Activated T-helper 2 cell treated with anti-CD3 and anti-CD28 coated beads, Interferon-gamma antibody, Interleukin-2, Interleukin-4, amounts not matched to agents 10 μg/mL and 5 μg/mL and 100 μg/mL, durations not matched to agents 14 hours and 24 hours and 36 hours (primary cell): ENCODE measurements at regions not wholly inside any gene's neighbourhood (a gene's known extent, or its start where the extent isn't known, plus 50 kb on each side); places are given as distances from the start of the nearest gene placed in this dataset.

ENCODE experiments used
- DNase-seq: peaks from one replicate; pipeline ENCODE4 v3.0.0; 2021; ENCODE audit warnings: low spot score
- H3K27ac Mint-ChIP-seq: one replicate; pipeline ENCODE4 v1.8.0; 2021; ENCODE audit warnings: mixed read lengths
- H3K27me3 Mint-ChIP-seq: one replicate; pipeline ENCODE4 v1.8.0; 2021; ENCODE audit warnings: low read depth, mixed read lengths
- H3K36me3 Mint-ChIP-seq: one replicate; pipeline ENCODE4 v1.8.0; 2021; ENCODE audit warnings: low read depth, mixed read lengths
- H3K4me1 Mint-ChIP-seq: one replicate; pipeline ENCODE4 v1.8.0; 2021; ENCODE audit warnings: low read depth, mixed read lengths
- H3K4me3 Mint-ChIP-seq: one replicate; pipeline ENCODE4 v1.8.0; 2021; ENCODE audit warnings: low read depth, mild to moderate bottlenecking, moderate library complexity, mixed read lengths
- H3K9me3 Mint-ChIP-seq: one replicate; pipeline ENCODE4 v1.8.0; 2021; ENCODE audit warnings: mixed read lengths
- intact Hi-C: fragments of 100-400 bp; cut with micrococcal nuclease; formaldehyde crosslinking; loops from one replicate; pipeline ENCODE4 v1.15.1; 2023

DNA sequence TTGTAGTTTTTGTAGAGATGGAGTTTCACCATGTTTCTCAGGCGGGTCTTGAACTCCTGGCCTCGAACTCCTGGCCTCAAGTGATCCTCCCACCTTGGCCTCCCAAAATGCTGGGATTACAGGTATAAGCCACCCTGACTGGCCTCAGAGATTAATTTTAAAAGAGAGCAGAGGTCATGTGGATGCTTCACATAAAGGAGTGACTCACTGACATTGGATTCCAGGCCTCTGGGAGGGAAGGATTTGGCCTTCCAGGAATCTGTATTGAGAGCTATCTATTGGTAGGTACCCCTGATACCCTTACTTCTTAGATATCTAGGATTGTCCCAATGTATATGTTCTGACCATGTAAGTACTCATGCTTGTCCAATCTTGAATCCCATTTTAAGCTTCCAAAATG is 138.4 kb downstream of the FAM161A start:
- Mint-ChIP-seq H3K4me3 (no peak overlapping the region), H3K27me3 (peaks cover 2% of the 10 kb centered on the region), H3K36me3 (no peaks in the 10 kb centered on the region), H3K4me1 (no peaks in the 10 kb centered on the region), H3K27ac (no peak overlapping the region), H3K9me3 (no peaks in the 10 kb centered on the region)
- intact Hi-C loops = no loop called here
- DNase-seq = no peak

DNA sequence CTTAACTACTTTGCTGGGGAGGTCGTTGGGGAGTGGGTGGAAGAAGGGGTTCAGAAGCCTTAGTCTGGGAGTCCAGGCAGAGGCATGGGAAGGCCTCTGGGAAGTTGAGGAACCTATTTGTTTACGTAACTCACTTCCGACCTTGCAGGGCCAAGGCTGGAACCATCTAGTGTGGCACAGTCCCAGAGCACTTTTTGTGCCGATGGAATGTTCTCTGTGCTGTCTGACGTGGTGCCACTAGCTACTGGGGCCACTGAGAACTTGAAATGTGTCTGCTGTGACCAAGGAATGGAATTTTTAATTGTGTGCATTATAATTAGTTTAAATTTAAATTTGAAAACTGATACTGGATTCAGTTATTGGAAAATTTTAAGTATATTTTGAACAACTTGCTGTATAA is 139.7 kb downstream of the FAM161A start:
- no peaks in the 10 kb centered on the region for H3K36me3 Mint-ChIP-seq
- no peaks in the 10 kb centered on the region for H3K9me3 Mint-ChIP-seq
- no peak overlapping the region for H3K27ac Mint-ChIP-seq
- H3K4me1 Mint-ChIP-seq = no peaks in the 10 kb centered on the region
- peaks cover 3% of the 10 kb centered on the region for H3K27me3 Mint-ChIP-seq
- no peak overlapping the region for H3K4me3 Mint-ChIP-seq
- intact Hi-C loops = no loop called here
- no peak for DNase-seq

DNA sequence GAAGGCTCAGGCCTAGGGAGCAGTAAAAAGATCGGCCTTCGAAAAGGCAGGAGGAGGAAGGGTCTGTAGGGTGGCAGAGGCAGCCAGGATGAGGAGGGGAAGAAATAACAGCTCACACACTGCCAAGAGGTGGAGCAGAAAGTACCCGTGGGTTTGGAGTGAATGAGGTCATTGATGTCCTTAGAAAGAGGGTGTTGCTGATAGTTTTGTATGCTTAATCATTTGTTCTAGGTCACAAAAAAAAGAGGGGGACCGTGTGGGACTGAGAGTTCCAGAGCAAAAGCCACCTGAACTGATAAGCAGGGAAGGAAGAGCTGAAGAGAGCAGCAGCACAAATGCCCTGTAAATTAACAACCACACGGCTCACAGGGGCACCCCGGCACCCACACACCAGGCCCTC is 140.4 kb downstream of the FAM161A start:
- H3K9me3 Mint-ChIP-seq = no peaks in the 10 kb centered on the region
- H3K27ac Mint-ChIP-seq = no peak overlapping the region
- peaks cover 1% of the 10 kb centered on the region for H3K4me1 Mint-ChIP-seq
- DNase-seq = no peak
- H3K36me3 Mint-ChIP-seq = no peaks in the 10 kb centered on the region
- intact Hi-C loops = no loop called here
- no peak overlapping the region for H3K4me3 Mint-ChIP-seq
- H3K27me3 Mint-ChIP-seq = peaks cover 3% of the 10 kb centered on the region

DNA sequence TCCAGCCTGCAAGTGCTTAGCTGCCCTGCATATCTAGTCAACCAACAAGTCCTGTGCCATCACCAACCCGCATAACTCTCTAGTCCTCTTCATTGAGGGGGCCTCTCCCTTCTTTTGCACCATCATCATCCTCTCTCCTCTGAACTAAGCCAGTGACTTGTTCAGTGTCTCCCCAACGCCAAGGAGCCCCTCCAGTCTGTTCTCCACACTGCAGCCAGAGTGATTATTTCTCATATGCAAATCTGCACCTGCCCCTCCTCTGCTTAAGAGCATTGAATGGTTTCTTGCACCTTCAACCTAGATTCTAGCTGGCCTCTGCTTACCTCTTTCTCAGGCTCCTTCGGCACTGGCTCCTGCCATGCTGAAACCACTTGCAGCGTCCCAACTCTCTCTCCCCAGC is 141.8 kb downstream of the FAM161A start:
- H3K36me3 Mint-ChIP-seq = no peaks in the 10 kb centered on the region
- H3K4me1 Mint-ChIP-seq = peaks cover 8% of the 10 kb centered on the region
- H3K4me3 Mint-ChIP-seq = no peak overlapping the region
- H3K27ac Mint-ChIP-seq = no peak overlapping the region
- H3K27me3 Mint-ChIP-seq = peaks cover 3% of the 10 kb centered on the region
- DNase-seq = no peak
- H3K9me3 Mint-ChIP-seq = no peaks in the 10 kb centered on the region
- intact Hi-C loops = no loop called here

DNA sequence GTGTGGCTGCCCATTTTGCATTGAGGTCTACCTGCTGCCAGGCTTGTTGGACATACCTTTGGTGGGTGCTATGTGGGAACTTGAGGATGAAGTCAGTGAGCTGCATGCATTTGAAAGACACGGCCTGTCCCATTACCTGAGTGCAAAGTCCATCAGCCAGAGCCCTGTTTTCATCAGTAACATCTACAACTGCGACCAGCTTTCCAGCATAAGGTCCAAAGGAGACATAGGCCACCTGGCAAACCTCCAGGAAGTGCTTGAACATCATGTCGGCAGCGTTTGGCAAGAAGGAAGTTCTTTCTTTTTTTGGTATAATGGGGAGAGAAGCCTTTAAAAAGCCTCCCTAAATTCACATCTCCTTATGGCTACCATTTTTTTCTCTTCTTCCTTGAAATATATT is 143.1 kb downstream of the FAM161A start:
- intact Hi-C loops = no loop called here
- no peak for DNase-seq
- Mint-ChIP-seq H3K27ac (no peak overlapping the region), H3K4me1 (peaks cover 8% of the 10 kb centered on the region), H3K4me3 (no peak overlapping the region), H3K27me3 (peaks cover 3% of the 10 kb centered on the region), H3K9me3 (no peaks in the 10 kb centered on the region), H3K36me3 (no peaks in the 10 kb centered on the region)

DNA sequence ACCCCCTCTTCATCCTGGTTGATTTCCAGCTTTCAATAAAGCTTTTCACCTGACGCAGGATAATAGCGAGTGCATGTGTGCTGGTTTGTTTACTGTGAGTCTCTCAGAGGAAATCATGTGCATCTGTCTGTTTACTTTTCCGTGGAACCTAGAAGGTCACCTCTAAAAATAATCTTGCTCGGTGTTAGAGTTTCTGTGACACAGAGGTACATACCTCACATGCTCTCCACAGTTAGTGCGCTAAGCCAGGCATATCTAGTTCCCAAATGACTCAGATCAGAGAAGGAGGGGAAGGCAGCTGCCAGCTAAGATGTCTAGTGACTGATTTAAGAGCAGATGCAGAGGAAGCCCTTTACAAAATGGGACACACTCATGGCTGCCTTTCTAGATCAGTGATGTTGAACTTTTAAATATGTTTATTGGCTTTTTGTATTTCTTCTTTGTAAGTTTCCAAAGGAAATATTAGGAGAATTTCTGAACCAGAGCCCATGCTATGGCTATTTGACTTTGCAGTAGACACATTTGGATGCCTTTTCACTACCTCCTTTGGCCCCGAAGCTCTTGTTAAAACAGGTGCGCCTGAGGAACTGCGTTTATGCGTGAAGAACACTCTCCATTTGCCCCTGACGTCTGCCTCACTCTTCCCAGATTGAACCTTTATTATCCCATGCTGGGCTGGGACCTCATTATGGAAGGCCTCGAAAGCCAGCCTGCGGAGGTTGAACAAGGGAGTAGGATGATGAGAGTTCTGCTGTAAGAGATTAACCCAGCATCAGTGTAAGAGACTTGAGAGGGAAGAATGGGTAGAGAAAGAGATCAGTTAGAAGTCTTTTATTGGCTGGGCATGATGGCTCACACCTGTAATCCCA is 145.6 kb downstream of the FAM161A start:
- no peak overlapping the region for H3K27ac Mint-ChIP-seq
- no peak overlapping the region for H3K4me3 Mint-ChIP-seq
- intact Hi-C loops = loop anchor here (2.0 kb wide), 2 partner anchors 13 to 19 kb away; no protein-coding TSS in a partner anchor
- no peaks in the 10 kb centered on the region for H3K9me3 Mint-ChIP-seq
- no peak for DNase-seq
- H3K4me1 Mint-ChIP-seq = peaks cover 8% of the 10 kb centered on the region
- peaks cover 5% of the 10 kb centered on the region for H3K27me3 Mint-ChIP-seq
- no peaks in the 10 kb centered on the region for H3K36me3 Mint-ChIP-seq

DNA sequence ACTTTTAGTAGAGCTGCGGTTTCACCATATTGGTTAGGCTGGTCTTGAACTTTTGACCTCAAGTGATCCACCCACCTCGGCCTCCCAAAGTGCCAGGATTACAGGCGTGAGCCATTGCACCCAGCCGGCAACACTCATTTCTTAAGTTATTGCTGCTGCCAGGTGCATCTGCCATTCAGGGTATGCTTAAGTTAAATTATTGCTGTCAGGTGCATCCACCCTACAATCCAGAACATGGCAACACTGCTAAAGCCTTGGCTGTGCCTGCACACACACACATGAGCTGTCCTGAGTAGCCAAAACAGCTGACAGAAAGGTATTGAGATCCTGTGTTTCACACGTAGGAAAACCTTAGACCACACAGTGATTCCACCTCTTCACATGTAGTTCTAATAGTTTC is 148.2 kb downstream of the FAM161A start:
- Mint-ChIP-seq H3K4me1 (peaks cover 8% of the 10 kb centered on the region), H3K36me3 (no peaks in the 10 kb centered on the region), H3K4me3 (no peak overlapping the region), H3K27me3 (peaks cover 3% of the 10 kb centered on the region), H3K27ac (no peak overlapping the region), H3K9me3 (no peaks in the 10 kb centered on the region)
- no peak for DNase-seq
- intact Hi-C loops = no loop called here

DNA sequence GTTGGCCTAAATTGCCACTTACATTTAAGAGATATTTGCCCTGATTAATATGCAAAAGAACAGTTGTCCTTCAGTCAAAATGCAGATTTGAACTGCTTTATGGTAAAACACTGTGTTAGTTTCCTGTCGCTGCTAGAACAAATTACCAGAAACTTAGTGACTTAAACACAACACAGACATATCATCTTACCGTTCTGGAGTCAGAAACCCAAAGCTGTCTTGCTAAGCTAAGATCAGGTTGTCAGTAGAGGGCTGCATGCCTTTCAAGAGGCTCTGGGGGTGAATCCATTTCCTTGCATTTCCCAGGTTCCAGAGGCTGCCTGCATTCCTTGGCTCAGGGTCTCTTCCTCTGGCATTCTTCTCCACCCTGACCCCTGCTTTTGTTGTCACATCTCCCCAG is 149.5 kb downstream of the FAM161A start:
- H3K4me3 Mint-ChIP-seq = no peak overlapping the region
- DNase-seq = no peak
- H3K4me1 Mint-ChIP-seq = peaks cover 8% of the 10 kb centered on the region
- no peak overlapping the region for H3K27ac Mint-ChIP-seq
- no peaks in the 10 kb centered on the region for H3K9me3 Mint-ChIP-seq
- peaks cover 2% of the 10 kb centered on the region for H3K27me3 Mint-ChIP-seq
- intact Hi-C loops = no loop called here
- H3K36me3 Mint-ChIP-seq = no peaks in the 10 kb centered on the region

DNA sequence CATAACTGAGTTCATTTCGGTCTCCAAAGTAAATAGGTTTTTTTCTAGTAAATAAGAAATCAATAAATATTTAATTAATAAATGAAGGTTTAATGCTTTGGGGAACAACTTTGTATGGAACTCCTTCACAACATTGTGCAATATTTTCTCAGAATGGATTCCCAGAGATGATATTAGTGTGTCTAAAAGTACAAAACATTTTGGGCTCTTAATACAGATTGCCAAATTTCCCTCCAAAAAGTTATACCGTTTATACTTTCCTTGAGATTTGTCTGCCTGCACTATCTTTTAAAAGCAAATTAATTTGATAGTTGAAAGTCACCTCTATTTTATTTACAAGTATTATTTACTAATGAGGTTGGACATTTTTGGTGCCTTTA is 151.8 kb downstream of the FAM161A start:
- H3K36me3 Mint-ChIP-seq = no peaks in the 10 kb centered on the region
- peaks cover 2% of the 10 kb centered on the region for H3K27me3 Mint-ChIP-seq
- no peak for DNase-seq
- intact Hi-C loops = no loop called here
- H3K4me3 Mint-ChIP-seq = no peak overlapping the region
- no peak overlapping the region for H3K27ac Mint-ChIP-seq
- no peaks in the 10 kb centered on the region for H3K9me3 Mint-ChIP-seq
- H3K4me1 Mint-ChIP-seq = no peaks in the 10 kb centered on the region

DNA sequence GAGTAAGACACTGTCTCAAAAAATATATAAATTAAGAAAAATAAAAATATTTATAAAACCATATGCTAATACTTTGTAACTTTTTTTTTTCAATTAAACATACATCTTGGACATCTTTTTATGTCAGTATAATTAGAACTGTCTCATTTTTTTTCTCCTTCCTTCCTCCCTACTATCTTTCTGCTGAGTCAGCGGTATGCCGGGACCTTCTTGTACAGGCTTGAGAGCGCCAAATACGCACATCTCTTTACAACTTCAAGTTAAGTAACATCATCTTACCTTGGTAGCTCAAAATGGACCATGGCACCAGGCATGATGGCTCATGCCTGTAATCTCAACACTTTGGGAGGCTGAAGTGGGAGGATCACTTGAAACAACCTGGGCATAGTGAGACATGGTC is 153.4 kb downstream of the FAM161A start:
- H3K27ac Mint-ChIP-seq = no peak overlapping the region
- intact Hi-C loops = no loop called here
- no peak overlapping the region for H3K4me3 Mint-ChIP-seq
- H3K9me3 Mint-ChIP-seq = no peaks in the 10 kb centered on the region
- H3K36me3 Mint-ChIP-seq = no peaks in the 10 kb centered on the region
- DNase-seq = no peak
- H3K27me3 Mint-ChIP-seq = peaks cover 2% of the 10 kb centered on the region
- H3K4me1 Mint-ChIP-seq = no peaks in the 10 kb centered on the region

DNA sequence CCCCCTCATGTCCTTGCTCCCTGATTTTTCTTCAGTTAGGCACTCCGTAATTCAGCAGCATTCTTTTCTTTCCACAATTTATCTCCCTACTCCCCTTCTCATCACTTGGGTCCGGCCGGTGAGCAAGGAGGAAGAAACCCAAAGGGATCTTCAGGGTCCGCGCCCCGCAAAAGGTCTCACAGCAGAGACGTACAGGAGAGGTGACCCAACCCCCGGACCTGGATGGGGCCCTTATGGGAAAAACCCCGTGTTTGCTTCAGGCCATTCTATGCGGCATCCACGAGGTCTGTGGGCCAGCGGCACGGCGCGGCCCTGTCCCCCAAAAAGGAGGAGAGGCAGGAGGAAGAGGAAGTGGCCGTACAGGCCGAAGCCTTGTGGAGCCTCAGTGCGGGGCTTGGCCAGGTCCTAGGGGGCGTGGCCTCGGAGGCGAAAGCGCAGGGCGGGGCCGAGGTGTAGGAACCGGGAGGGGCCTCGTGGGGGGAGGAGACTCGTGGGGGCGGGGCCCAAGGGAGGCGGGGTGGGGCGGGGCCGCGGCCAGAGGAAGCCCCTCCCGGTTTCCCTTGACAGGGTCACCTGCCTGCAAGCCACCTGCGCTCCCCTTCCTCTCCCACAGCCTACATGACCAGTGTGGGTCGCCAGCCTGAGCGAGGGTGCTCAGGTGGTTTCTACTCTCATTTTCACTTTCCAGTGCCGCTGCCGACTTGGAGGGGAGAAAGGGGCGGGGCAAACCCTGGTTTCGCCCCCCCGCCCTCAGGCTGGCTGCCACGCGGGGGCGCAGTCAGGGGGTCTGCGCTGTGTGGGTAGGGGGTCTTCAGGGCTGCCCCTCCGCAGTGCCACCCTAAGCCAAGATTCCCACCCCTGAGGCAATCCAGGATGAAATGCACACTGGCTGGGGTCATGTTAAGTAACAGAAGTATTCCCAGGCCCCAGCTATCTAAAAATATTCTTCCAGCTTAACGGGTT is 156.4 kb upstream of the XPO1 start:
- H3K36me3 Mint-ChIP-seq = no peaks in the 10 kb centered on the region
- intact Hi-C loops = loop anchor here (1.0 to 10.0 kb wide), 5 partner anchors 14 to 160 kb away; partner anchors contain the start of genes FAM161A and XPO1
- H3K4me3 Mint-ChIP-seq = peak overlapping the region; percentile 93
- DNase-seq = peak; percentile 79
- peak overlapping the region; percentile 81 for H3K27ac Mint-ChIP-seq
- H3K4me1 Mint-ChIP-seq = peaks cover 12% of the 10 kb centered on the region
- no peaks in the 10 kb centered on the region for H3K27me3 Mint-ChIP-seq
- H3K9me3 Mint-ChIP-seq = no peaks in the 10 kb centered on the region

DNA sequence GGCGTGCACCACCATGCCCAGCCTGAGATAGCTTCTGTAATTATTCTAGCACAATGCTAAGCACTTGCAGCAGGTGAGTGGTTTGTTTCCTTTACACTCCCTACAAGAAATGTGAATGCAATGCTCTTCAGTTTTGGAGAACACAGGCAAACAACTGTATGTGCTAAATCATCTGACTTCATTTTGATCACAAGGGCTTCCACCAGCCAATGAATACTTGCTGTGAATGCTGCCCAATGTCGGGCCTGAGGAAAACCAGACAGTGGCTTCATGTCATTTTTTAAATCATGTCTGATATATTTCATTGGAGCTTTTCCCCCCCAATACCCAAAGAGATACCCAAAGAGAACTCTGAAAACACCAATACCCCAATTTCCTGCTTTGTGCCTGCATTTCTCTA is 155.6 kb upstream of the XPO1 start:
- no peaks in the 10 kb centered on the region for H3K9me3 Mint-ChIP-seq
- peak overlapping the region; percentile 9 for H3K27ac Mint-ChIP-seq
- intact Hi-C loops = loop anchor here (1.0 to 10.0 kb wide), 5 partner anchors 15 to 161 kb away; partner anchors contain the start of genes FAM161A and XPO1
- no peaks in the 10 kb centered on the region for H3K27me3 Mint-ChIP-seq
- H3K36me3 Mint-ChIP-seq = no peaks in the 10 kb centered on the region
- H3K4me1 Mint-ChIP-seq = peaks cover 13% of the 10 kb centered on the region
- H3K4me3 Mint-ChIP-seq = peak overlapping the region; percentile 93
- no peak for DNase-seq
